ENCODE measurements at regions not wholly inside any gene's neighbourhood (a gene's known extent, or its start where the extent isn't known, plus 50 kb on each side); places are given as distances from the start of the nearest gene placed in this dataset.
"Not testable (repeated sequence)": the region's sequence is repeated elsewhere in the genome, so short reads cannot be mapped to it uniquely, and the experiment has no call there.

DNA sequence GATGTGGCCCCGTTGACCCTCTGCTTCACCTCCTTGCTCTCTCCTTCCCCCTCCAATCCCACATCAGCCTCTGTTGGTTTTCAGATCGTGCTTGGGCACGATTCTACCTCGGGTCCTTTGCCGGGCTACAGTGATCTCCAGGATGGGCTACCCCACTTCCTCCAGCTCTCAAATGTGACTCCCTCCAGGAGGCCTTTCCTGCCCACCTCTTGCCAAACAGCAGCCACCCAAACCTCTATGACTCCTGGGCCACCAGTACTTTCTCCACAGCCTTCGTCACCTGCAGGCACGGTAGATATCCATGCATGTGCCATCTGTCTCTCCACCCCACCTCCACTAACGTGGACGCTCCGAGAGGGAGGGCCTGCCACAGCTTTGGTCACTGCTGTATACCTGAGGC, 55.9 kb upstream of the NXT1 start:
- no peak overlapping the region for H3K27ac Mint-ChIP-seq
- H3K27me3 Mint-ChIP-seq, result peaks cover 14% of the 10 kb centered on the region
- no peak for DNase-seq (ENCODE audit: extremely low spot score, unreplicated experiment)
- peaks cover 29% of the 10 kb centered on the region for H3K4me1 Mint-ChIP-seq (ENCODE audit: unreplicated experiment)
- H3K36me3 Mint-ChIP-seq, result no peaks in the 10 kb centered on the region
- no peak for TF ChIP-seq CTCF (conservative IDR thresholded peaks at IDR 0.05)
- no peak overlapping the region for H3K4me3 Mint-ChIP-seq
- no peaks in the 10 kb centered on the region for H3K9me3 Mint-ChIP-seq

GRCh38 chr20:23294166-23294565, 56.4 kb upstream of the NXT1 start:
- peaks cover 30% of the 10 kb centered on the region for H3K4me1 Mint-ChIP-seq (ENCODE audit: unreplicated experiment)
- peaks cover 14% of the 10 kb centered on the region for H3K27me3 Mint-ChIP-seq
- DNase-seq (ENCODE audit: extremely low spot score, unreplicated experiment), result no peak
- no peaks in the 10 kb centered on the region for H3K36me3 Mint-ChIP-seq
- H3K9me3 Mint-ChIP-seq, result no peaks in the 10 kb centered on the region
- no peak for TF ChIP-seq CTCF (conservative IDR thresholded peaks at IDR 0.05)
- H3K27ac Mint-ChIP-seq, result no peak overlapping the region
- H3K4me3 Mint-ChIP-seq, result no peak overlapping the region

DNA sequence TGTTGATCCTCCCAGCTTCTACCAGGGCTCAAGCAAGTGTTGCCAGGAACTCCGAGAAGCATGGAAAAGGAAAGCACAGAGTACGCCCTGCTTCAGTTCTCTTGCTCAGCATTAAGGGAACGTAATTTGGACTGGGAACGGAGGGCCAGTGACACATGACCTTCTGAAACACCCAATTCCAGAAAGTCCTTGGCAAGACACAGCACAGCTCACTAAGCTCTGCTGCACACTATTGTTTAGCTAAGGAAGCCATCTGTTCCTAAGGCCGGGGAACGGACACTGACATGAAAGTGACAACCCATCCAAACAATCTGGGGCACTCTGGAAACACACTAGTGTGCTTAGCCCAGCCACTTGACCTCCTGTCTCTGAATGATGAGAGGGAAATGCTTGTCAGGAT, 56.9 kb upstream of the NXT1 start:
- H3K27ac Mint-ChIP-seq, result no peak overlapping the region
- TF ChIP-seq CTCF (conservative IDR thresholded peaks at IDR 0.05), result no peak
- no peaks in the 10 kb centered on the region for H3K36me3 Mint-ChIP-seq
- H3K27me3 Mint-ChIP-seq, result peaks cover 14% of the 10 kb centered on the region
- H3K4me3 Mint-ChIP-seq, result no peak overlapping the region
- no peak for DNase-seq (ENCODE audit: extremely low spot score, unreplicated experiment)
- peaks cover 30% of the 10 kb centered on the region for H3K4me1 Mint-ChIP-seq (ENCODE audit: unreplicated experiment)
- H3K9me3 Mint-ChIP-seq, result no peaks in the 10 kb centered on the region

DNA sequence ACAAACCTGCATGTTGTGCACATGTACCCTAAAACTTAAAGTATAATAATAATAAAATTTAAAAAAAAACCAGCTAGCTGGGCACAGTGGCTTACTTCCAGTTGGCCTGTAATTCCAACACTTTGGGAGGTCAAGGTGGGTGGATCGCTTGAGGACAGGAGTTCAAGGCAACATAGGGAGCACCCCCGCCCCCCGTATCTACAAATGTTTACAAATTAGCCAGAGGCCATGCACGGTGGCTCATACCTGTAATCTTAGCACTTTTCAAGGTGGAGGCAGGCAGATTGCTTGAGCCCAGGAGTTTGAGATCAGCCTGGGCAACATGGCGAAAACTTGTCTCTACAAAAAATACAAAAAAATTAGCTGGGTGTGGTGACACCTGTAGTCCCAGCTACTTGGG, 58.3 kb upstream of the NXT1 start:
- Mint-ChIP-seq H3K4me1 (ENCODE audit: unreplicated experiment) (peaks cover 27% of the 10 kb centered on the region), H3K27me3 (peaks cover 11% of the 10 kb centered on the region)
- not testable (repeated sequence) for H3K27ac Mint-ChIP-seq; H3K4me3 Mint-ChIP-seq; H3K9me3 Mint-ChIP-seq; DNase-seq (ENCODE audit: extremely low spot score, unreplicated experiment); H3K36me3 Mint-ChIP-seq

DNA sequence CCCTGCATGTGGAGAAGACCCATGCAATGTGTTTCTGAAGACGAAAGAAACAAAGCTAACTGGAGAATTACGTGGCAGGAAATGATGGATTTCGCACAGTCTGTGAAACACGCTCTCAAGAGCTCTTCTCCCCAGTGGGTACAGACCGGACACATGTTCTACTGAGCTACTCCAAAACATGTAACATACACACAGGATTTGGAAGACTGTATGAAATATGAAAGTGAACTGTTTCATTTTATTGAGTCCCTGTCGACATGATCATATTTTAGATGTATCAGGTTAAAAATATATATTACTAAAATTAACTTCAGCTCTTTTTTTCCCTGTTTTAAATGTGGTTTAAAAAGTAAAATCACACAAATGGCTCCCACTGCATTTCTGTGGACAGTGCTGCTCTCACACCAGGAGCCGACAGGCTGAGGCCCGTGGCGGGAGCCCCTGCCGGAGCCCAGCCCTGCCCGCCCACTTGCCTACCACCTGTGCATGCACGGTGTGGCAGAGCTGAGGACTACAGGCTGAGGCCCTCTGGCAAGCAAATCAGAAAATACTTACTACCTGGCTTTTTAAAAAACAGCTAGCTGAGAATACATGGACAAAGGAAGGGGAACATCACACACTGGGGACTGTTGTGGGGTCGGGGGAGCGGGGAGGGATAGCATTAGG, 58.9 kb upstream of the NXT1 start:
- DNase-seq (ENCODE audit: extremely low spot score, unreplicated experiment), result no peak
- Mint-ChIP-seq H3K9me3 (no peaks in the 10 kb centered on the region), H3K27me3 (peaks cover 11% of the 10 kb centered on the region), H3K4me3 (no peak overlapping the region), H3K36me3 (no peaks in the 10 kb centered on the region), H3K4me1 (ENCODE audit: unreplicated experiment) (peaks cover 25% of the 10 kb centered on the region), H3K27ac (no peak overlapping the region)
- no peak for TF ChIP-seq CTCF (conservative IDR thresholded peaks at IDR 0.05)

DNA sequence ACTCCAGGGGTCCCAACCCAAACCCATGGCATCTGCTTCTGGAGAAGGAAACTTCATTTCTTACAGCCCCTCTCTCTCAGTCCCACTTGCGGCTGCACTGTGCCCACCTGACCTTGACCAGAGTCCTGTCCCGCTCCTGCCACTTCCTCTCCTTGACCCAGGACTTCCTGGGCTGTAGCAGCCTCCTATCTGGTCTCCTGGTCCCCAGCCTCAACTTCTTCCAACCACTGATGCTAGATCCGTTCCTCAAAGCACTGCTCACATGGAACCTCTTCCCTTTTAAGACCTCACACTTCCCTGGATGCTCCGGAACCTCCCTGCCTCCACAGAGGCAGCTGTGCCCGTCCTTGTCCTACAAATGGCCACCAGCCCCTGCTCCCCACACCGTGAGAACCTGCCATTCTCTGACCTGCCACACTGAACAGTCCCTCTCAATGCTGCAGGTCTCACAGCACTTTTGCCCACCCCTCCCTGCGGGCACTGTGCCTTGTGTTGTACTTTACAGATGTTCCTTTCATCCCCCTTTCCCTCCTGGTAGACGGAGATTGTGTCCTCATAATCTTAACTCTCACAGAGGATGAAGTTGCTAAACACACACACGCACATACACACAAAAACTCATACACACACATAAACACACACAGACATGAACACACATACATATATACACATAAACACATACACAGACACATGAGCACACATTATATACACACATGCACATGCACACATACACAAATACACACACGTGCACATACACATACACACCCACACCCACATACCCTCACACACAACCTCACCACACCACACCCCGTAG, 59.6 kb upstream of the NXT1 start:
- Mint-ChIP-seq H3K9me3 (no peaks in the 10 kb centered on the region), H3K27me3 (peaks cover 11% of the 10 kb centered on the region), H3K36me3 (no peaks in the 10 kb centered on the region)

More for the DNA sequence above, 59.6 kb upstream of the NXT1 start:
- DNase-seq (ENCODE audit: extremely low spot score, unreplicated experiment), result no peak
- no peak for TF ChIP-seq CTCF (conservative IDR thresholded peaks at IDR 0.05)
- H3K27ac Mint-ChIP-seq, result no peak overlapping the region
- no peak overlapping the region for H3K4me3 Mint-ChIP-seq
- H3K4me1 Mint-ChIP-seq (ENCODE audit: unreplicated experiment), result peaks cover 21% of the 10 kb centered on the region
